ENCODE measurements at regions not wholly inside any gene's neighbourhood (a gene's known extent, or its start where the extent isn't known, plus 50 kb on each side); places are given as distances from the start of the nearest gene placed in this dataset.

DNA sequence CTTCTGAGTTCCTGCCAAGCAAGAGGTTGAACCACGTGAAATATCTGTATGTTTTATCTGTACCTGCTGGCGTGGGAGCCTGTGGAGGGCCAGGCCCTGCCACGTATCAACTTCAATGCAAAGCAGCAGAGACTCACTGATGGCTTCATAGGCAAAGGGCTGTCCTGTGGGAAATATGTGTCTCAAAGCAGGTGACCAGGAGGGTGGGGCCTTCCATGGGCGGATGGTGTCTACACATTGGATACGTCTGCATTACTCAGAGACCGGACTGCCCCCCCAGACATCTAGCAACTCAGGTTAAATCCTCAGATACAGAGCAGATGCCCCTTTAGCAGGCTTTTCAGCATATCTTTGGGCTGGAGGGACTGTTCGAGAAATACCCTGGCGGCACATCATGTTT, 210.8 kb upstream of the C1orf174 start:
- no peak for DNase-seq (ENCODE audit: insufficient read length, low spot score)
- no peak for FAIRE-seq

DNA sequence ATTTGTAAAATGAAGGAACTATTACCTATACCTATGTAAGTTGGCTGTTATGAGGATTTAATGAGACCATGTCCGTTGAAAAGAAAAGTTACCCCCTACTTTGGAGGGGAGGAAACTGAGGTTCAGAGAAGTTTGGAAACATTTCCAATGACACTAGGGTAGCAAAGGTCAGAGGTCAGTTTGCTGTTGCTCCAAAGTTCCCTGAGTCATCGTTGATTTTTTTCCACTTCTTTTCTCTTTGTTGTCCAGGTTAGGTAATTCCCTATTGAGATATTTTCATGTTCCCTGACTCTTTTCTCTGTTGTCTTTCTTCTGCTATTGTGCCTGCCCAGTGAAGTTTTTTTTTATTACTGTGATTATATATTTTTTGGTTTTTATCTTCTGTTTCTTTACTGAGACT, 213.8 kb upstream of the C1orf174 start:
- no peak for DNase-seq (ENCODE audit: insufficient read length, low spot score)
- FAIRE-seq: no peak

DNA sequence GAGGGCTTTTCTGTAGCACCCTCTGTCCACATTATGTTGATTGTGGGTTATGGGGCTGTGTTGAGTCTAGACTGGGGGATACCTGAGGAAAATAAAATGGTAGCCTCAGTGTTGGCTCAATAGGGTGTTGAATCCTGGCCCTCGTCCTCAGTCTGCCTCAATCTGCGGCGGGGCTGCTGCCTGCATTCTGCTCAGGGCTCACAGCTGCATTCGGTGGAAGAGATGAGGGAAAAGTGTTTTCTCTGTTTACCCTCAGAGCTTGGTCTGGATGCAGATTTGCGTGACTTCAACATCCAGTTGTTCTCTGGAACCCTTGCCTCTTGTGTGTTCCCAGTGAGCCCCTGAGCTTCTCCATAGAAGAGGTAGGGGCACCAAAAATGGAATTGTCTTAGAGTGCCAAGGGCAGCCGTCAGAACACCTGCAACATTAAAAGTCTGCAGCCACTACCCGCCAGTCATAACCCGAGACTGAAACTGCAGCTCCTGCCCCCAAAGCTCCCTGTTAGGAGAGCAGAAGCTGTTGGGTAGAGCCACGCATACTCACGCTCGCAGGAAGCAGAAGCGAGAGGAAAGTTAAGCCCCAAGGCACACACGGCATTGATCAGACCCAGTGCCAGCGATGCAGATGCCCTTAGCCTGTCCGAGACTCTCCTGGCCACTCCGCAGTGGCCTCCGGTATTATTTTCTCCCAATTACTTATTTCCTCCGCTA, 215.3 kb upstream of the C1orf174 start:
- FAIRE-seq (no peak), DNase-seq (ENCODE audit: insufficient read length, low spot score) (no peak)

DNA sequence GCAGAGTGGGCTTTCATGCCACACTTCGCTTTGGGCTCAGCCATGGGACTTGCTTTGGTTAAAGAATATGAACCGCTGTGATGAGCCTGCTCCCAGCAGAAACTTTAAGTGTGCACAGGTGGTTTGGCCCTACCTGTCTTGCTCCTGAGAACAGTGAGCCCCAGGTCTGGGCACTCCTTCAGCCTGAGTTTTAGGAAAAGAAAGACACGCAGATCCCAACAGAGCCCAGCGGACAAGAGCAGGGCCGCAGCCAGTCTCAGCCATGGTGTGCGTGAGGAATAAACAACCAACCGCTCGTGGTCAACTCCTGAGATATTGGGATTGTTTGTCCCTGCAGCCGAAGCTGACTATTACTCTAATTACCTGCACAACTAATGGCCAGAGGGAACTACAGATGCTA, 217.1 kb upstream of the C1orf174 start:
- DNase-seq (ENCODE audit: insufficient read length, low spot score) (no peak), FAIRE-seq (no peak)

DNA sequence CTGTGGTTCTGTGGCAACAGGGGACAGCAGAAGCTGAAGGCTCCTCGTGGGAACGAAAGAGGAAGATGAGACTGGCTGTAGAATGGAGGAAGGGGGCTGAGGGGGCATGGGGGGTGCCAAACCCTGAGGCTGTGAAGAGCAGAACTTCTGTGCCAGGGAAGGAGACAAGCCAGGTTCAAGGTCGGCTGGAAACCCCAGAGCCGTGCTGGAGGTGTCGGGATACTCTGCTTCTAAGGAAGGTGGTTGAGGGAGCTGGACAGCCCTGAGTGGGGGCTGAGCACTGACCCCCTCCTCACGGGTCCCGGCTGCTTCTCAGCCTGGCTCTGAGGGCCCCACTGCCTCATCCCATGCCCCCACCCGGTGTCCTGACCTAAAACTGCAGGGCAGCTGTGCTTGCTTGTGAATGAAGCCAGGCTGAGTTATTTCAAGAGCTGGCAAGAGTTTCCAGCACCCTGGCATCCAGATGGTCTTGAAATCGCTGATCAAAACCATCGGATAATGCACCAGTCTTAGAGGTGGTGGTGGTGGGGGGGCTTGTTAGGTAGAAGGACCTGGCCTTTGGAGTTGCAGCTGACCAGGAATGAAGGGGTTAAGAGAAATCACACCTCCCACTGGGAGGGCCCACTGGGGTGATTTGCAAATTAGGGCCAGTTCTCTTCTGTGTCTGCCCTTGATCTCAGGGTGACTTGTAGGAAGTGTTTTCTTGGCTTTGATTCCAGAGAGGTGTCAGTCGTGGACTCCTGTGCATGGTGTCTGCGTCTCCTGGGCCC, 218.9 kb upstream of the C1orf174 start:
- FAIRE-seq (no peak), DNase-seq (ENCODE audit: insufficient read length, low spot score) (no peak)

DNA sequence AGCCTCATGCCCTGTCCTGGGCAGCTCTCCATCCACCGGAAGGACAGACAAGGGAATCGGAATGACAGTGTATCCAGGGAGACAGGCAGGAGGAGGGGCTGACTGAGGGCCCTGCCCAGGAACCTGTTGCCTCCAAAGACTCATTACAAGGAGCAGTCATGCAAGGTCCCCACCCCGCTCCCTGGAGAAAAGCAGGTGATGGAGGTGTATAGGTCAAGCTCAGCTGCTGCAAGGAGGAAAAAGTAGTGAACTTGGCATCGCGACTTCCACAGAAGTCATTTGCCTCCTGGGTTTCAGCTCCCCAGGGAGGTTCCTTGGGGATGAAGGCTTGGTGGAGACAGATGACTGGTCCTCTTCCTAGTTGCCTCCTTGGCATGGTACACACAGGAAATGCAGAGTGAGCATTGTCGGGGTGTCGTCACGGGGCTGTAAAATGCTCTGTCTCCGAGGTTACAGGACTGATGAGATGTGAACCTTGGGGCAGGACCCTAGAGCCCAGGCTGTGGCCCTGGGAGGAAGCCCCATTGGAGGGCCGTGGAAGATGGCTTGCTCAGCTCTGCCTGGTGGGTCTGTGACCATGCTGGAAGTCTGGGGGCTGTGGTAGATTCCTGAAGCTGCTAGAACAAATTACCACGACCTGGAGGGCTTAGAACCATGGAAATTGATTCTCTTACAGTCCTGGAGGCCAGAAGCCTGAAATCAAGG, 219.6 kb upstream of the C1orf174 start:
- DNase-seq (ENCODE audit: insufficient read length, low spot score) (no peak), FAIRE-seq (no peak)

DNA sequence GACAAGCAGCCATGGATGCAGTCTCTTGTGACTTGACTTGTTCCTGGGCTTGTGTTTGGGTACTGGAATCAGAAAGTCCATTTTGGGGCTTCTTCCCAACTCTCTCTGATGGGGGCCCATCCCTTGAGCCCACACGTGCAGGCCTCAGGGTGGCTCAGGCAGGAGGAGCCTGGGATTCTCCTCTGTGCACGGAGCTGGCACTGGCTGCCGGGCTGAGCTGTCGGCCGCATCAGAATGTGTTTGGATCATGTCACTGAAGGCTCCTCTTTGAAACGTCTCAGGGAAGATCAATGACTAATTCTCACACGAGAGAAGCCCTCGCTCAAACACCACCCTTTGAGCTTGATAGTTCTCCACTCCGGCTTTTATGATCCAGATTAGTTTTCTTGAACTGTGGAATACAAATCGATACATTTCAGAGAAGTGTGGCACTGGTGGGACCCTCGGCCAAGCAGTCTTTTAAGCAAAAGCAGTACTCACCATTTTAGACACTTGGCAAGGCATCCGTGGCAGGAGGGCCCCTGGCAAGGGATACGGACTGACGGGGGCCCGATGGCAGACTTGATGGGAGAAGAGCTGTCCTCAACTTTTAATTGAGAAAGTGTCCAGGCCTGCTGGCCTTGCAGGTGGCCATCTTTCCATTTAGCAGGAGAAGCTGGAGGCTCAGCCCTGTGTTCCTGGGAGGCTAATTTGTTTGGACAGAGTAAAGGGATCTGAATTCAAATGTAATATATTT, 220.7 kb upstream of the C1orf174 start:
- FAIRE-seq (no peak), DNase-seq (ENCODE audit: insufficient read length, low spot score) (no peak)

DNA sequence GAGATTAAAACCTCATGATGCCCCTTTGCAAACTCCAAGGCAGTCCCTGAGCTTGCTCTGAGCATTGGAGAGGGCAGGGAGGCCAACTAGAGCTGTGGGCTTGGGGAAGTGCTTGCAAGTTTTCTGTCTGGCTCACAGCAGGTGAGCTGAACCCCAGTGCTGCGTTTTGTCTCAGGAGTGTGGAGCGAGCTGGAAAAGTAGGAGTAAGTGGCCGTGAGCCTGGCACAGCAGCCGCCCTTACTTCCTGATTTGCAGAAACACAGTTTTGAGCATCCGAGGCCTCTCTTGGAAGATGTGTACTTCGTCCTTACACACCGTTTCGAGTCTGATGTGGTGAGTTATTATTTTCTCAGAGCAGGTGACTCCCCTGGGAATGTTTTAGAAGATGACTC, 221.2 kb upstream of the C1orf174 start:
- FAIRE-seq: no peak

DNA sequence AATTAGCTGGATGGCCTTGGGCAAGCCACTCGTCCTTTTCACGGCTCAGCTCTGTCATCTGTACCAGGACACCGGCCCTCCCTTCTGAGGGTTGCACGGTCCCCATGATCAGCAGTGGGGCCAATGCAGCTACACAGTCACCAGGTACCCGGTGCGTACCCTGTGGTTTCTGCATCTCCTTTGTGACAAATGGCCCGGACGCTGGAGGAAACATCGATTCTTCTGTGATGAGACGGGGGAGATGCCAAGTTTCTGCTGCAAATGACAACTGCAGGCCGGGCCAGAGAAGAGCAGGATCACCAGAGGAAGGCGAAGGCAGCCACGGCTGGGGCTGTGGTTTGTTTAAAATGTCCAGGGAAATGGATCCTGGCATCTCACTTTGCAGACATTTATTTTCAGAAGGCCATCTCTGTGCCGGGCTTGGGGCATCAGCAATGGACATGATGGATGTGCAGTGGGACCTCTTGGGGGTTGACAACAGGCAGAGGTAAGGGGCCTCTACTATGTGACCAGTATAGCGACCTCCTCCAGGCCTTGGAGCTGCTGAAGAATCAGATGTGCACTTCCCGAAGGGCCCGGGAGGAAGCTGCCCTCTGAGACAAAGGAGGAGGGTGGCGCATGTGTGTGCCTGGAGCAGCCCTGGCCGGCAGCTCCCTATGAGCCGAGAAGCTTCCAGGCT, 221.9 kb upstream of the C1orf174 start:
- no peak for FAIRE-seq
- DNase-seq (ENCODE audit: insufficient read length, low spot score): no peak

More for the DNA sequence above, 221.2 kb upstream of the C1orf174 start:
- DNase-seq (ENCODE audit: insufficient read length, low spot score): no peak

DNA sequence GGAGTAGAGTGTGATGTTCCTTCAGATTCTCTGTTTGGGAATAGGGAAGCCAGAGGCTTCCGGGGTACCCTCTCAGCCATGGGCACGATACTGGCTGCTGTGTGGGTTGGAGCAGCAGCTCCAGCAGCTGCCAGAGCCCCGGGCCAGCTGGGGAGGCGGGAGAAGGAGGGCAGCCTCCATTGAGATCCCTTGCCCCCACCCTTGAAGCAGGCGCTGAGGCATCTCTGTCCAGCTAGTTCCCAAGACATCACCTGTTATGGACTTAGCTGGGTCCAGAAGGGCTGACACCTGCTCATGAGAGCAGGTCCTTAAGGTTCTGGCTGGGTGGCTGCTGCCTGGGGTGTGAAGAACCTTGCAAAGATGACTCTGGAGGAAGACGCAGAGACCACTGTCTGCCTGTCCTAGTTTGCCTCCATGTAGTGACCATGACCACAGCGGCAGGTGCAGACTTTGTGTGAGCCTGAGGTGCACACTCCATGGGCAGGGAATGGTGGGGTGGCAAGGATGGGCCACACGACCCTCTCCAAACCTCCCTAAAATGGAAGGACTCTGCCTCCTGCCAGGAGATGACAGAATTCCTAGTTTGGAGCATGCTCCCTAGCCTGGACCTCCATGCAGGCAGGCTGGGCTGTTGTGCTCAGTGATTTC, 222.6 kb upstream of the C1orf174 start:
- FAIRE-seq: no peak
- no peak for DNase-seq (ENCODE audit: insufficient read length, low spot score)

DNA sequence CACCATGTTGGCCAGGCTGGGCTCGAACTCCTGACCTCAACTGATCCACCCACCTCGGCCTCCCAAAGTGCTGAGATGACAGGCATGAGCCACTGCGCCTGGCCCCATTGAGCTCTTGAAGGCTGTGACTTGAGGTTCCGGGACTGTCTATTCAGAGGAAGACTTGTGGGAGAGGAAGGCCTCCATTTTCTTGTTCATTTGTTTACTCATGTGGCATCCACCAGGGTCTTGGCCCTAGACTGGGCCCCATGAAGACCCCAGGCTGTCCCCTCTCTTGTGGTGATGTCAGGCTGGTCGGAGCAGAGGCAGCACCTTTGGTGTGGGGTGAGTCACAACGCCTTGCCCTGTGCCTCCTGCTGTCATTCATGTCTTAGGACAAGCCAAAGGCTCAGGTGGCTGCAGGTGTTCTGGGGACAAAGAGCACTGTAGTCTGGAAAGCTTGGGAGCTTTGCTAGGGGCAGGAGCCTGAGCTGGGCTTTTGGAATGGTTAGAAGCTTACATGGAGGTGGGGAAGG, 224.6 kb upstream of the C1orf174 start:
- no peak for DNase-seq (ENCODE audit: insufficient read length, low spot score)
- FAIRE-seq: no peak

DNA sequence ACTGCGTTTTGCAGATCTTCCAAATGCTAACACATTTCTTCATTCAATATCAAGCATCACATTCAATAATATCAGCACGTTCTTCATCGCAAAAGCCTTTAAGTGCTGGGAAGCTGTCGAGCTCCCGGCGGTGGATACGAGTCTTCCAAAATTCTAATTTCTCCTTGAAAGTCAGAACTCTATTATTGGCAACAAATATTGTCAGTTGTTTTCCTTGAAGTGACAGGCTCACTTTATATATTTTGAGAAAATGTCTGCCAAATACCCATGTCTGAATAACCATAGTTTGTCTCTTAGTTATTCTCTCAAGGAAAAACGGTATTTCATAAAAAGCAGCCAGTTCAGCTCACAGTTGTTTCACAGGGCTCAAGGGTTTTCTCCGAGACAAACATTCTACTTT, 226.2 kb upstream of the C1orf174 start:
- no peak for DNase-seq (ENCODE audit: insufficient read length, low spot score)
- no peak for FAIRE-seq

DNA sequence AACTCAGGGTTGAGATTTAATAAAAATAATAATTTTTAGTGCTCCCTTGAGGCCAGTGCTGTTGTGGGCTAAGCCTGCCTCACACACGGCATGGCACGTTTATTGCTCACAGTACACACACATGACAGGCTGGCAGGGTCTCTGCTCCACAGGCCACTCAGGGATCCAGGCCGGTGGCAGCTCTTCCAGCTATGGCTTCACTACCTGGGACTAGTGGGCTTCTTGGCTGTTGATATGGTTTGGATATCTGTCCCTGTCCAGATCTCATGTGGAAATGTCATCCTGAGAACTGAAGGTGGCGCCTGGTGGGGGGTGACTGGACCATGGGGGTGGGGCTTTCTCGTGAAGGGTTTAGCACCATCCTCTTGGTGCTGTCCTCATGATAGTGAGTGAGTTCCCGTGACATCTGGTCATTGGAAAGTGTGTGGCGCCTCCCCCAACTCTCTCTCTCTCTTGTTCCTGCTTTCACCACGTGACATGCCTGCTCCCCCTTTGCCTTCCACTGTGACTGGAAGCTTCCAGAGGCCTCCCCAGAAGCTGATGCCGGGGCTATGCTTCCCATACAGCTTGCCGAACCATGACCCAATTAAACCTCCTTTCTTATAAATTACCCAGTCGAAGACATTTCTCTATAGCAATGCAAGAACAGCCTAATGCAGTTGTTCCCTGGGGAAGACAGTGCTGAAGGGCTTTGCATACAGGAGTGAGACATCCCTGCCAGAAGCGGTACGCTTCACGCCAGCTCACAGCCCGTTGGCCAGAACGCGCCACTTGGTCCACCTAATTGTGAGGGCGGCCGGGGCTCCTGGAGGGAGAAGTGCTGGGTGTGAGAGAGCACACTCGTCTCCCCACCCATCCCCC, 226.9 kb upstream of the C1orf174 start:
- FAIRE-seq (no peak), DNase-seq (ENCODE audit: insufficient read length, low spot score) (no peak)

DNA sequence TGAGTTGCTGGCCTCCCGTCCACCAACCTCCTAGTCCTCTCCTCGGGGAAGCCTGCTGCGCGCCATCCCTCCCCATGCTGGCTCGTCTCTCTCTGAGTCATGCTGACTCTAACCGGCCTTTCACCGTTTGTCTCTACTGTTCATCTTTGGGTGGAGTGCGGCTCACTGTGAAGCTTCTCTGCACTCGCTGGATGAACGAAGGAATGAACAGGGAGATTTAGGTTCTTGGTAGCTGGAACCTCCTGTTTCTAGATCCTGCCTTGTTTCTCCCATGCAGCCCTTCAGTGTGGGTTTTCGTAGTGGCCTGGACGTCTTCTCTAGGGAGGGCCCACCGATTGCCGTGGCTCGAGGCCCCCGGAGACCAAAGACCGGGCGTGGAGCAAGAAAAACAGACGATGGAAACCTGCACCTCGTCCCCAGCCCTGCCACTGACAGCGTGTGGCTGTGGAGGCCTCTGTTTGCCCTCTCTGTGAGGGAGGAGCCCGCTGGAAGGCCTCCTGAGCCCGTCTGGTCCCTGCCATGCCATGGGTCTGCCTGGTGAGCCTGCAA, 227.6 kb upstream of the C1orf174 start:
- DNase-seq (ENCODE audit: insufficient read length, low spot score): no peak
- no peak for FAIRE-seq

DNA sequence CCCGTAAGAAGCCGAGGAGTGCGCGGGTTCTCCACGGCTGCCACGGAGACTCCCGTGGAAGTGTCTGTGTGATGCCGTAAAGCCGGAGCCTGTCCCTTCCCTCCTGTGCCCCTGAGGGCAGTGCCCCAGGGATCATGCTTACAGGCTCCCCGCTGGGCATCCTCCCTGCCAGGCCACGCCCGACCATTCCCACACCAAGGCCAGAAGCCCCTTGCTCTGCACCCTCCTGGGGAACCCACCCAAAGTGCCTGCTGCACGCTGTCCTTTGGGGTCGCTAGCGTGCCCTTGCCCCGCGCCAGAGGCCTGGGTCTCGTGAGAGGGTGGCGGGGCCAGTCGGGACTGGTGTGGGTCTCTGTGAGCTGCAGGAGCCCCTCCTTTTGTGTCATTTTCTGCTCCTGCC, 228.5 kb upstream of the C1orf174 start:
- DNase-seq (ENCODE audit: insufficient read length, low spot score) (no peak), FAIRE-seq (no peak)

DNA sequence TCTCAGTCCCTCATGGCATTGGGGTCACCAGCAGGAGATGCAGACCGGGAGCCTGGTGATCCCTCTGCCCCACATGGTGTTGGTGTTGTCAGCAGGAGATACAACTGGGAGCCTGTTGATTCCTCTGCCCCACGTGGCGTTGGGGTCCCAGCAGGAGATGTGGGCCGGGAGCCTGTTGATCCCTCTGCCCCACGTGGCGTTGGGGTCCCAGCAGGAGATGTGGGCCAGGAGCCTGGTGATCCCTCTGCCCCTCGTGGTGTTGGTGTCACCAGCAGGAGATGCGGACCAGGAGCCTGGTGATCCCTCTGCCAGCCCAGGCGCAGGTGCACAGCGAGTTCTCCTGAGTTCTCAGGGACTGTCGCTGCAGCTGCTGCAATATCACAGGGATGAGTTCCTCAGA, 229.6 kb upstream of the C1orf174 start:
- no peak for DNase-seq (ENCODE audit: insufficient read length, low spot score)
- no peak for FAIRE-seq

DNA sequence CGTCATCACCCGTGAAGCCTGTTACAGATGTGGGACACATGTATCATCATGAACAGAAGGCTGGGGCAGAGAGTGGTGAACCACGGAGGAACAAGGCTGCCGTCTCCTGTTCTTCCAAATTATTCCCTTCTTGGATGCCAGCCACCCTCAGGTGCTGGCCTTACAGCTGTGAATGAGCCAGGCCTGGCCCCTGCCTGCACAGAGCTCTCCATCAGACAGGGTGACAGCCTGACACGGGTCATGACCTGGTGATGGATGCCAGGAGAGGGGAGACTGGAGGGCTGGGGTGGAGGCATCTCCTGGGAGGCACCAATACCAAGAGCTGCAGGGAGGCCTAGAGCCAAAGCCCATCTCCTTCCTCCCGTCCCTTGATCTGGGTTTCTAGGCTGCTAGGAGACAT, 230.0 kb upstream of the C1orf174 start:
- FAIRE-seq: no peak

DNA sequence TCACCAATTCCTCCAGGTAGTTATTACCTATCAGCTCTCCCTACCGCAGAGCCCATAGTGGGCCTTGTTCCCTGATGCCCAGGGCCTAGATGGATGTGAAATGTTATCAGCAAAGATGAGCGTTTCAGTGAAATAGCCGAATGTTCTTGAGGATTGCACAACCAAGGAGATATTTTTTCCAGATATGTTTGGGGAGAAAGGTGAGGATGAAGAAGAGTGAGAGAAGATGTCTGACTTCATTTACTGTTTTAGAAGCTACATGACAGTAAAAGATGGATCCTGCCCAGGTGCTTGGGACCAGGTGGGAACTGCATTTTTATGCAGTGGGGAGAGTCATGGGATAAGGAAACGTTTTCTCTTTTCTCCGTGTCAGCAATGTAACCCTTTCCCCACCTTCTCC, 231.7 kb upstream of the C1orf174 start:
- no peak for DNase-seq (ENCODE audit: insufficient read length, low spot score)
- FAIRE-seq: no peak

More for the DNA sequence above, 230.0 kb upstream of the C1orf174 start:
- DNase-seq (ENCODE audit: insufficient read length, low spot score): no peak

Measured in GM19239 (cell line).